ENCODE measurements at regions not wholly inside any gene's neighbourhood (a gene's known extent, or its start where the extent isn't known, plus 50 kb on each side); places are given as distances from the start of the nearest gene placed in this dataset.

DNA sequence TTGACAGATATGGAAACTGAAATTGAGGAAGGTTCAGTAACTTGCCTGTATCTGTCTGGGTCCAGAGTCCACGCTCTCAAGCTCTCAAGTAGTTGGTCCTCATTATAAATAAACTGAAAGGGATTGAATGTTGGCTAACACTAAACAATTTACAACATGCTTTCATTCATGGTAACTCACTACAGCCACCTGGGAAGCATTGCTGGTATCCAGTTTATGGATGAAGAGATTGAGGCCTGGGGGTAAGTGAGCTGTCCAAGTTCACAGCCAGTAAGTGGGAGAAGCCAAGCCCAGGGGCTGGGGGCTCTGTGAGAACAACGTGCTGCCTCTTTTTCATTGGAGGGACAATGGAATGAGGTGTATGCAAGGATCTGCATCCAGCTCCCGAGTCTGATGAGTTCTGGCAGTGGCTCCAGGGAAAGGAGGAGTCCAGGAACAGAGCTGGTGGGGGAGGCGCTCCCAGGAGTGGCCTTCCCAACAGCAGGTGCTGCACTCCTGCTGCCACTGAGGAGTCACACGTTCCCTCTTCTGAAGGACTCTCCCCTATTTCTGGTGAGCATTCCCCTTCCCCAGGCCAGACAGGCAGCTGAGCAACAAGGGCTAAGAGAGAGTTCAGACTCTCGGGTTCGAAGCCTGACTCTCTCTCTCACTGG lies 175.8 kb downstream of the CSNK2A3 start:
- Histone ChIP-seq H3K27ac (ENCODE audit: control insufficient read depth, insufficient read depth) (no peak overlapping the region), H3K9me3 (replicated peaks; ENCODE audit: control insufficient read depth, insufficient read depth, low read length) (no peaks in the 10 kb centered on the region), H3K9ac (ENCODE audit: control insufficient read depth, insufficient read depth, low read length) (no peak overlapping the region), H3K36me3 (ENCODE audit: control insufficient read depth in 2 of 2, insufficient read depth in 2 of 2, low read length in 1 of 2) (no peaks in the 10 kb centered on the region), H3K4me2 (ENCODE audit: control insufficient read depth, insufficient read depth) (no peak overlapping the region), H3K27me3 (replicated peaks in 1 of 2; ENCODE audit: control insufficient read depth in 2 of 2, insufficient read depth in 2 of 2, low read length in 1 of 2) (no peaks in the 10 kb centered on the region), H3K4me3 (no peak overlapping the region), H3K79me2 (ENCODE audit: control insufficient read depth, insufficient read depth, low read length) (no peaks in the 10 kb centered on the region), H2AFZ (ENCODE audit: control insufficient read depth, low read depth, low read length) (no peak overlapping the region), H3K4me1 (ENCODE audit: control insufficient read depth, insufficient read depth, low read length) (peaks cover 3% of the 10 kb centered on the region; the same call in 1 of the 2 replicates), H4K20me1 (ENCODE audit: control insufficient read depth, insufficient read depth) (no peaks in the 10 kb centered on the region)
- ChIA-PET POLR2A (interaction anchor here (0.9 kb wide), 1 partner anchor 57 kb away, joined by 4 read pairs; no protein-coding TSS in a partner anchor), SMC1A (ENCODE audit: uncharacterized antibody, unreplicated experiment) (interaction anchor here (1.0 to 1.3 kb wide), 3 partner anchors 20 to 418 kb away, joined by 3 to 4 read pairs (median 3); no protein-coding TSS in a partner anchor), RAD21 (ENCODE audit: unreplicated experiment) (no interaction called here), CTCF (no interaction called here)
- TF ChIP-seq PAX5 (IDR thresholded peaks at IDR 0.05; ENCODE audit: borderline replicate concordance, low read depth, low read length), result no peak
- no peak for TF ChIP-seq ATF7 (IDR thresholded peaks at IDR 0.05; ENCODE audit: low read depth)
- no peak for TF ChIP-seq CREB1 (IDR thresholded peaks at IDR 0.05; ENCODE audit: low read depth)
- TF ChIP-seq, protein P1, sequence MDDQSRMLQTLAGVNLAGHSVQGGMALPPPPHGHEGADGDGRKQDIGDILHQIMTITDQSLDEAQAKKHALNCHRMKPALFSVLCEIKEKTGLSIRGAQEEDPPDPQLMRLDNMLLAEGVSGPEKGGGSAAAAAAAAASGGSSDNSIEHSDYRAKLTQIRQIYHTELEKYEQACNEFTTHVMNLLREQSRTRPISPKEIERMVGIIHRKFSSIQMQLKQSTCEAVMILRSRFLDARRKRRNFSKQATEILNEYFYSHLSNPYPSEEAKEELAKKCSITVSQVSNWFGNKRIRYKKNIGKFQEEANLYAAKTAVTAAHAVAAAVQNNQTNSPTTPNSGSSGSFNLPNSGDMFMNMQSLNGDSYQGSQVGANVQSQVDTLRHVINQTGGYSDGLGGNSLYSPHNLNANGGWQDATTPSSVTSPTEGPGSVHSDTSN (IDR thresholded peaks at IDR 0.05; ENCODE audit: insufficient replicate concordance, low read depth, low read length), result no peak
- no peak for TF ChIP-seq MYC (IDR thresholded peaks at IDR 0.05; ENCODE audit: insufficient read depth, insufficient read length, insufficient replicate concordance, low read length, severe bottlenecking)
- TF ChIP-seq FOXK2 (IDR thresholded peaks at IDR 0.05), result no peak
- TF ChIP-seq DPF2 (IDR thresholded peaks at IDR 0.05), result no peak
- TF ChIP-seq SMAD1 (IDR thresholded peaks at IDR 0.05; ENCODE audit: low read depth, partially characterized antibody), result no peak
- no peak for TF ChIP-seq STAT1 (conservative IDR thresholded peaks at IDR 0.05)
- no peak for TF ChIP-seq SRF (IDR thresholded peaks at IDR 0.05; ENCODE audit: low read depth in 2 of 2, low read length in 2 of 2)
- 28% methylated on average over 7 of the region's 7 CpGs for whole genome bisulfite sequencing (ENCODE audit: insufficient coverage, insufficient replicate concordance, low lambda C conversion rate, missing lambda C conversion rate)
- DNase-seq (ENCODE audit: low read depth, low spot score) (no peak), ATAC-seq (no peak), FAIRE-seq (no peak)
- intact Hi-C loops (cut with micrococcal nuclease; ENCODE audit: unreplicated experiment), result no loop called here
- no TSS peak for BruUV-seq (replicated peaks)
- in situ Hi-C loops (cut with MboI), result no loop called here
